HCT116 (cell line): ENCODE measurements at regions not wholly inside any gene's neighbourhood (a gene's known extent, or its start where the extent isn't known, plus 50 kb on each side); places are given as distances from the start of the nearest gene placed in this dataset.

ENCODE experiments used
- ATAC-seq: fragments of 200-7000 bp; cut with Tn5 transposase; 2 replicates; pipeline ENCODE4 v1.9.1; 2020; ENCODE audit warnings: mild to moderate bottlenecking, moderate library complexity
- BruUV-seq: library from RNA; stranded (reverse); fragments of 400-500 nt; replicated peaks from 2 replicates; lab custom pipeline; 2021; lab: Mats Ljungman, UMichigan
- CTCF ChIA-PET: fragments of 300-600 bp; sonication (Branson Sonifier 250); formaldehyde crosslinking; loops from one replicate; lab custom pipeline; 2021; ENCODE audit warnings: antibody characterized with exemption; lab: Charles Lee
- POLR2A ChIA-PET: fragments of 300-600, 350-600 bp; sonication (Branson Sonifier 250); formaldehyde crosslinking; loops from one replicate; lab custom pipeline; 2021; ENCODE audit warnings: antibody characterized with exemption; lab: Charles Lee
- RAD21 ChIA-PET, 2 experiments: fragments of 300-600 bp; sonication (Branson Sonifier 250); formaldehyde crosslinking; loops; one replicate each; lab custom pipeline; 2023; ENCODE audit warnings: low total read pairs in 2 of 2; ENCODE audit not compliant: uncharacterized antibody in 2 of 2, unreplicated experiment in 2 of 2, low non-redundant PET in 1 of 2; lab: Charles Lee
- DNase-seq: peaks from one replicate; pipeline ENCODE4 v3.0.0-alpha.2; 2010; ENCODE audit warnings: low read depth, low spot score
- H2AFZ ChIP-seq: fragments of 200-600 bp; shearing (Covaris generic), sonication (generic); 2 replicates; pipeline ENCODE4 v1.6.1; 2017; ENCODE audit warnings: low read depth, mixed run types, mixed read lengths, antibody characterized with exemption, low read length; ENCODE audit not compliant: poor library complexity, severe bottlenecking
- H3K27ac ChIP-seq: 2 replicates; pipeline ENCODE4 v1.5.1; 2012; ENCODE audit warnings: low read depth, low read length
- H3K27me3 ChIP-seq: fragments of 200-600 bp; sonication (generic); 2 replicates; pipeline ENCODE4 v1.6.1; 2016; ENCODE audit warnings: mixed run types, low read length, mixed read lengths; ENCODE audit not compliant: insufficient read depth
- H3K36me3 ChIP-seq, 2 experiments: fragments of 200-500 bp in 1 of 2; fragments of 200-600 bp in 1 of 2; sonication (Bioruptor generic) in 1 of 2; sonication (generic) in 1 of 2; 2 replicates each; pipeline versions ENCODE4 v1.5.1 to v1.6.1; 2014 to 2016; ENCODE audit warnings: low read length in 2 of 2, inconsistent platforms in 1 of 2, mixed read lengths in 1 of 2, mixed run types in 1 of 2; ENCODE audit not compliant: insufficient read depth in 2 of 2, control insufficient read depth in 1 of 2
- H3K4me1 ChIP-seq, 2 experiments: fragments of 200-600 bp in 1 of 2; sonication (generic) in 1 of 2; 2 replicates each; pipeline versions ENCODE4 v1.5.1 to v1.6.1; 2012 to 2017; ENCODE audit warnings: low read length in 2 of 2, inconsistent platforms in 1 of 2, mild to moderate bottlenecking in 1 of 2, mixed read lengths in 1 of 2, mixed run types in 1 of 2, moderate library complexity in 1 of 2; ENCODE audit not compliant: insufficient read depth in 2 of 2, control insufficient read depth in 1 of 2
- H3K4me2 ChIP-seq: fragments of 200-600 bp; sonication (generic); 2 replicates; pipeline ENCODE4 v1.6.1; 2017; ENCODE audit warnings: mixed run types, low read length, mixed read lengths
- H3K4me3 ChIP-seq, 2 experiments: fragments of 200-600 bp in 1 of 2; sonication (generic) in 1 of 2; replicated peaks in 1 of 2; 2 replicates each; pipeline ENCODE4 v1.5.1; 2011 to 2016; ENCODE audit warnings: low read length in 2 of 2, control low read depth in 1 of 2, low read depth in 1 of 2, mild to moderate bottlenecking in 1 of 2, mixed read lengths in 1 of 2, mixed run types in 1 of 2
- H3K79me2 ChIP-seq: fragments of 200-600 bp; sonication (generic); 2 replicates; pipeline ENCODE4 v1.6.1; 2017; ENCODE audit warnings: mild to moderate bottlenecking, mixed run types, low read length, moderate library complexity, mixed read lengths; ENCODE audit not compliant: insufficient read depth
- H3K9ac ChIP-seq: fragments of 200-600 bp; sonication (generic); 2 replicates; pipeline ENCODE4 v1.6.1; 2016; ENCODE audit warnings: low read length, mixed read lengths
- H3K9me2 ChIP-seq: fragments of 200-600 bp; sonication (generic), shearing (Covaris generic); 2 replicates; pipeline ENCODE4 v1.6.1; 2017; ENCODE audit warnings: mixed run types, mild to moderate bottlenecking, moderate library complexity; ENCODE audit not compliant: insufficient read depth
- H3K9me3 ChIP-seq, 2 experiments: fragments of 200-500 bp in 1 of 2; fragments of 200-600 bp in 1 of 2; sonication (Bioruptor generic) in 1 of 2; sonication (generic) in 1 of 2; 2 replicates each; pipeline ENCODE4 v1.6.1; 2014 to 2017; ENCODE audit warnings: low read length in 2 of 2, mixed read lengths in 2 of 2, inconsistent platforms in 1 of 2, low read depth in 1 of 2, mild to moderate bottlenecking in 1 of 2, mixed run types in 1 of 2, moderate library complexity in 1 of 2; ENCODE audit not compliant: control insufficient read depth in 1 of 2, insufficient read depth in 1 of 2
- H4K20me1 ChIP-seq: fragments of 200-600 bp; sonication (generic), shearing (Covaris generic); 2 replicates; pipeline ENCODE4 v1.6.1; 2017; ENCODE audit warnings: mixed run types, mild to moderate bottlenecking, moderate library complexity; ENCODE audit not compliant: insufficient read depth
- CBX3 ChIP-seq: IDR thresholded peaks from 2 replicates; pipeline ENCODE4 v1.6.1; 2012; ENCODE audit warnings: low read depth
- CEBPB ChIP-seq: IDR thresholded peaks from 2 replicates; pipeline ENCODE4 v1.6.1; 2012; ENCODE audit warnings: low read depth
- CTCF ChIP-seq, 3 experiments: fragments of 200-600 bp in 1 of 3; sonication (generic) in 1 of 3; IDR thresholded peaks in 2 of 3; conservative IDR thresholded peaks in 1 of 3; 2 replicates each; pipeline ENCODE4 v1.5.1; 2012 to 2017; ENCODE audit warnings: low read depth in 2 of 3, low read length in 2 of 3, antibody characterized with exemption in 1 of 3, borderline replicate concordance in 1 of 3, control low read depth in 1 of 3, mild to moderate bottlenecking in 1 of 3, mixed read lengths in 1 of 3, mixed run types in 1 of 3, moderate library complexity in 1 of 3; ENCODE audit not compliant: insufficient read depth in 1 of 3
- EGR1 ChIP-seq: IDR thresholded peaks from 2 replicates; pipeline ENCODE4 v1.6.1; 2012; ENCODE audit warnings: low read depth
- EZH2 ChIP-seq: fragments of 200-600 bp; sonication (generic); IDR thresholded peaks from 2 replicates; pipeline ENCODE4 v1.6.1; 2017; ENCODE audit warnings: antibody characterized with exemption, mixed run types
- EZH2phosphoT487 ChIP-seq: fragments of 200-600 bp; IDR thresholded peaks from 2 replicates; pipeline ENCODE4 v1.6.1; 2018; ENCODE audit warnings: antibody characterized with exemption, borderline replicate concordance
- FOSL1 ChIP-seq: IDR thresholded peaks from 2 replicates; pipeline ENCODE4 v1.6.1; 2012; ENCODE audit warnings: low read depth
- JUND ChIP-seq: IDR thresholded peaks from 2 replicates; pipeline ENCODE4 v1.6.1; 2012
- MAX ChIP-seq: IDR thresholded peaks from 2 replicates; pipeline ENCODE4 v1.6.1; 2012
- POLR2AphosphoS5 ChIP-seq: IDR thresholded peaks from 2 replicates; pipeline ENCODE4 v1.6.1; 2011; ENCODE audit warnings: mild to moderate bottlenecking, low read depth, low read length, moderate library complexity
- RAD21 ChIP-seq: IDR thresholded peaks from 2 replicates; pipeline ENCODE4 v1.6.1; 2012; ENCODE audit warnings: low read depth, mild to moderate bottlenecking
- REST ChIP-seq: IDR thresholded peaks from 2 replicates; pipeline ENCODE4 v1.6.1; 2012; ENCODE audit warnings: low read depth
- SP1 ChIP-seq: IDR thresholded peaks from 2 replicates; pipeline ENCODE4 v1.6.1; 2012; ENCODE audit warnings: low read depth
- SRF ChIP-seq: IDR thresholded peaks from 2 replicates; pipeline ENCODE4 v1.6.1; 2012; ENCODE audit warnings: low read depth
- TCF7L2 ChIP-seq: IDR thresholded peaks from 2 replicates; pipeline ENCODE4 v1.7.0; 2011; ENCODE audit warnings: borderline replicate concordance, inconsistent platforms; ENCODE audit not compliant: insufficient read depth, insufficient read length; ENCODE audit errors: extremely low read depth
- ZFX ChIP-seq: fragments of 450-650 bp; IDR thresholded peaks from 2 replicates; pipeline ENCODE4 v1.6.1; 2017
- intact Hi-C: fragments of 100-400 bp; cut with micrococcal nuclease; formaldehyde crosslinking; loops from 2 replicates; pipeline ENCODE4 v1.10.0; 2022

GRCh38 chrX:23524467-23524866, 142.8 kb upstream of the PRDX4 start:
- CTCF ChIA-PET: no interaction called here
- POLR2A ChIA-PET: no interaction called here
- Histone ChIP-seq H3K9me3 (no peaks in the 10 kb centered on the region), H2AFZ (no peak overlapping the region), H3K4me3 (no peak overlapping the region), H3K27ac (no peak overlapping the region), H3K36me3 (no peaks in the 10 kb centered on the region), H3K9me2 (no peaks in the 10 kb centered on the region), H3K27me3 (no peaks in the 10 kb centered on the region), H3K4me1 (no peaks in the 10 kb centered on the region), H3K79me2 (no peaks in the 10 kb centered on the region), H3K9ac (no peak overlapping the region), H3K4me2 (no peak overlapping the region), H4K20me1 (no peaks in the 10 kb centered on the region)
- intact Hi-C loops: no loop called here
- RAD21 ChIA-PET: no interaction called here
- no peak for TF ChIP-seq EZH2
- ATAC-seq (no peak), DNase-seq (no peak)
- BruUV-seq: no TSS peak

GRCh38 chrX:23525531-23525930, 141.8 kb upstream of the PRDX4 start:
- ChIA-PET CTCF (no interaction called here), RAD21 (no interaction called here), POLR2A (no interaction called here)
- Histone ChIP-seq H3K4me2 (no peak overlapping the region), H3K79me2 (no peaks in the 10 kb centered on the region), H3K36me3 (no peaks in the 10 kb centered on the region), H2AFZ (no peak overlapping the region), H3K4me1 (no peaks in the 10 kb centered on the region), H3K27ac (no peak overlapping the region), H3K9me2 (no peaks in the 10 kb centered on the region), H3K4me3 (no peak overlapping the region), H3K27me3 (no peaks in the 10 kb centered on the region), H3K9me3 (no peaks in the 10 kb centered on the region), H3K9ac (no peak overlapping the region), H4K20me1 (no peaks in the 10 kb centered on the region)
- ATAC-seq (no peak), DNase-seq (no peak)
- no TSS peak for BruUV-seq
- intact Hi-C loops: no loop called here
- TF ChIP-seq MAX: no peak
- TF ChIP-seq SP1: no peak
- TF ChIP-seq CEBPB: no peak
- TF ChIP-seq ZFX: no peak
- no peak for TF ChIP-seq POLR2AphosphoS5
- TF ChIP-seq EZH2phosphoT487: no peak
- TF ChIP-seq TCF7L2: no peak
- TF ChIP-seq FOSL1: no peak
- no peak for TF ChIP-seq RAD21
- TF ChIP-seq JUND: no peak
- no peak for TF ChIP-seq EZH2
- no peak for TF ChIP-seq CBX3
- TF ChIP-seq REST: no peak
- TF ChIP-seq SRF: no peak
- no peak for TF ChIP-seq CTCF (IDR thresholded peaks at IDR 0.05 in 2 of 3, conservative IDR thresholded peaks at IDR 0.05 in 1 of 3; ENCODE audit: borderline replicate concordance in 1 of 3, insufficient read depth in 1 of 3, low read depth in 2 of 3, low read length in 2 of 3)
- TF ChIP-seq EGR1: no peak
